Ovary (tissue), 7 donors: ENCODE measurements at regions not wholly inside any gene's neighbourhood (a gene's known extent, or its start where the extent isn't known, plus 50 kb on each side); places are given as distances from the start of the nearest gene placed in this dataset.
"Not testable (repeated sequence)": the region's sequence is repeated elsewhere in the genome, so short reads cannot be mapped to it uniquely, and the experiment has no call there.

Experiments
- DNase-seq, 5 donors: peaks; one replicate each; pipeline ENCODE4 v3.0.0-alpha.2; 2019 to 2020
- H3K27ac ChIP-seq, 2 donors: fragments of 200-600 bp; one replicate each; pipeline versions ENCODE4 v1.5.1 to v1.8.0; 2019 to 2022
- H3K27me3 ChIP-seq: fragments of 200-600 bp; one replicate; pipeline ENCODE4 v1.8.0; 2022
- H3K36me3 ChIP-seq: fragments of 200-600 bp; sonication (generic); one replicate; pipeline ENCODE4 v1.5.1; 2019
- H3K4me1 ChIP-seq: one replicate; pipeline ENCODE4 v1.8.1; 2013; ENCODE audit warnings: mild to moderate bottlenecking, moderate library complexity; ENCODE audit not compliant: insufficient read depth
- H3K4me3 ChIP-seq: fragments of 200-600 bp; sonication (generic); one replicate; pipeline ENCODE4 v1.5.1; 2017
- H3K9me3 ChIP-seq, 2 donors: fragments of 200-600 bp in 1 of 2; sonication (generic) in 1 of 2; one replicate each; pipeline versions ENCODE4 v1.5.1 to v1.8.1; 2013 to 2019; ENCODE audit warnings: mild to moderate bottlenecking in 1 of 2, moderate library complexity in 1 of 2
- EP300 ChIP-seq: sonication (generic); formaldehyde crosslinking; IDR thresholded peaks from one replicate; pipeline ENCODE4 v1.6.1; 2017; ENCODE audit warnings: antibody characterized with exemption
- POLR2A ChIP-seq: fragments of 450-650 bp; IDR thresholded peaks from one replicate; pipeline ENCODE4 v1.6.1; 2017; ENCODE audit warnings: antibody characterized with exemption, mild to moderate bottlenecking, moderate library complexity
- WGBS, 3 donors: extraction: QIAGEN DNeasy Blood & Tissue Kit in 1 of 3; methylation state at CpG; one replicate each; pipeline versions ENCODE4 v1.1.5 to v1.1.7; 2013 to 2017; 5-methylcytosine and 5-hydroxymethylcytosine counted together
- intact Hi-C, 4 donors: fragments of 100-400 bp; cut with DNase I; formaldehyde crosslinking; loops; one replicate each; pipeline versions ENCODE4 v1.11.0 to v1.15.1; 2022 to 2023
- TF ChIP-seq, protein P1 (sequence below), 3 donors: fragments of 450-650 bp in 2 of 3; fragments of 200-600 bp in 1 of 3; IDR thresholded peaks; one replicate each; pipeline versions ENCODE4 v1.5.1 to v1.8.0; 2016 to 2022; ENCODE audit warnings: antibody characterized with exemption in 3 of 3, mild to moderate bottlenecking in 1 of 3
- donor health status: DM: no; HTN: no; CAD: no; lungs with moderate emphysema.
- donor health status: DM: no; HTN: no; CAD: no.
- donor health status: Bipolar disorder and iron deficiency.
- donor health status: DM: no; HTN: no; CAD: no.
- donor health status: DM: yes; HTN: yes; CAD: no.

DNA sequence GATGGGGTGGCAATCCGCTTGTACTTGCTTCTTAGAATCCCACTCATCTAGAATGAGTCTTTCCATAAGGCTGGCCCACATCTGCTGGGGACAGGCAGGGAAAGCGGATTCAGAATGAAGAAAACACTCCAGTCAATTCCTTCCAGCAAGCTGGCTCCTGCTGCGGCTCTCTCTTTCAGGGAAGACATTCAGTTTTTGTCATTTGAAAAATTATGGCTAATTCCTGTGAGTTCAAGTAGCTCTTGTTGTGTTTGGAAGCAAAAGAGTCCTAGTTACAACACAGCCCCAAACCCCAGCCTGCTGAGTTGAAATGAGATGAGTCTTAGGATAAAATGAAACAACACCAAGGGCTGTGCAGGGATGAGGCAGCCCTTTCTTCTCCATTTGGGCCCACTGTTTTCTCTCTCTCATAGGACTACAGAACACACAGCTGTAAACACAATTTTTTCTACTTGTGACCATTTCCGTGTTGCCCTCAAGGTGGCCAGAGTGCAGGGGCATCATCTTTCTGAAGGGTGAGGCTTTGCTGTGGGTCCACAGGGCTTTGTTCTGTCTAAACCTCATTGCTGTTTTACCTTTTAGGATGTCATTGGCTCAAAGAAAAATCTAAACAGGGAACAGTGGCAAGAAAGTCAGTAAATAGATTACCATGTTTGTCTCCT lies 90.8 kb upstream of the EEPD1 start:
- Histone ChIP-seq H3K27me3 (no peaks in the 10 kb centered on the region), H3K4me3 (no peak overlapping the region), H3K36me3 (no peaks in the 10 kb centered on the region), H3K4me1 (no peaks in the 10 kb centered on the region), H3K9me3 (no peaks in the 10 kb centered on the region), H3K27ac (no peak overlapping the region)
- DNase-seq: no peak
- TF ChIP-seq EP300: no peak
- no peak for TF ChIP-seq POLR2A
- TF ChIP-seq, protein P1, sequence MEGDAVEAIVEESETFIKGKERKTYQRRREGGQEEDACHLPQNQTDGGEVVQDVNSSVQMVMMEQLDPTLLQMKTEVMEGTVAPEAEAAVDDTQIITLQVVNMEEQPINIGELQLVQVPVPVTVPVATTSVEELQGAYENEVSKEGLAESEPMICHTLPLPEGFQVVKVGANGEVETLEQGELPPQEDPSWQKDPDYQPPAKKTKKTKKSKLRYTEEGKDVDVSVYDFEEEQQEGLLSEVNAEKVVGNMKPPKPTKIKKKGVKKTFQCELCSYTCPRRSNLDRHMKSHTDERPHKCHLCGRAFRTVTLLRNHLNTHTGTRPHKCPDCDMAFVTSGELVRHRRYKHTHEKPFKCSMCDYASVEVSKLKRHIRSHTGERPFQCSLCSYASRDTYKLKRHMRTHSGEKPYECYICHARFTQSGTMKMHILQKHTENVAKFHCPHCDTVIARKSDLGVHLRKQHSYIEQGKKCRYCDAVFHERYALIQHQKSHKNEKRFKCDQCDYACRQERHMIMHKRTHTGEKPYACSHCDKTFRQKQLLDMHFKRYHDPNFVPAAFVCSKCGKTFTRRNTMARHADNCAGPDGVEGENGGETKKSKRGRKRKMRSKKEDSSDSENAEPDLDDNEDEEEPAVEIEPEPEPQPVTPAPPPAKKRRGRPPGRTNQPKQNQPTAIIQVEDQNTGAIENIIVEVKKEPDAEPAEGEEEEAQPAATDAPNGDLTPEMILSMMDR (IDR thresholded peaks at IDR 0.05): no peak
- 61 to 73% (median 70%) methylated on average over 4 of the region's 4 CpGs for WGBS, 3 donors
- intact Hi-C loops: no loop called here

DNA sequence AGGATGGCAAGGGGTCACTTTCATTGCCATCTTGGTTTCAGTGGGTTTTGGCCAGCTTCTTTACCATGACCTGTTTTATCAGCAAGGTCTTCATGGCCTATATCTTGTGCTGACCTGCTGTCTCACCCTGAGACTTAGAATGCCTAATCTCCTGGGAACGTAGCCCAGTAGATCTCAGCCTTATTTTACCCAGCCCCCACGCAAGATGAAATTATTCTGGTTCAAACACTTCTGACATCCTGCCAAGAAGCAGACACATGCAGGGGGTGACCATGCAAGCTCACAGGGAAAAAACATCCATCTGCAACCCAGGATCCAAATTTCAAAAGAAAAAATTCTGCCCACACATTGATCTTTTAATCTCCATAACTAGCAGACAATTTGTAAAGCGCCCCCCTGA lies 88.4 kb upstream of the EEPD1 start:
- Histone ChIP-seq H3K27ac (no peak overlapping the region), H3K9me3 (no peaks in the 10 kb centered on the region), H3K27me3 (no peaks in the 10 kb centered on the region), H3K36me3 (no peaks in the 10 kb centered on the region), H3K4me3 (no peak overlapping the region), H3K4me1 (no peaks in the 10 kb centered on the region)
- WGBS, 3 donors: 61 to 79% (median 79%) methylated on average over 3 of the region's 3 CpGs
- TF ChIP-seq, protein P1 (IDR thresholded peaks at IDR 0.05): no peak
- no peak for TF ChIP-seq EP300
- TF ChIP-seq POLR2A: no peak
- intact Hi-C loops: no loop called here
- DNase-seq: no peak

DNA sequence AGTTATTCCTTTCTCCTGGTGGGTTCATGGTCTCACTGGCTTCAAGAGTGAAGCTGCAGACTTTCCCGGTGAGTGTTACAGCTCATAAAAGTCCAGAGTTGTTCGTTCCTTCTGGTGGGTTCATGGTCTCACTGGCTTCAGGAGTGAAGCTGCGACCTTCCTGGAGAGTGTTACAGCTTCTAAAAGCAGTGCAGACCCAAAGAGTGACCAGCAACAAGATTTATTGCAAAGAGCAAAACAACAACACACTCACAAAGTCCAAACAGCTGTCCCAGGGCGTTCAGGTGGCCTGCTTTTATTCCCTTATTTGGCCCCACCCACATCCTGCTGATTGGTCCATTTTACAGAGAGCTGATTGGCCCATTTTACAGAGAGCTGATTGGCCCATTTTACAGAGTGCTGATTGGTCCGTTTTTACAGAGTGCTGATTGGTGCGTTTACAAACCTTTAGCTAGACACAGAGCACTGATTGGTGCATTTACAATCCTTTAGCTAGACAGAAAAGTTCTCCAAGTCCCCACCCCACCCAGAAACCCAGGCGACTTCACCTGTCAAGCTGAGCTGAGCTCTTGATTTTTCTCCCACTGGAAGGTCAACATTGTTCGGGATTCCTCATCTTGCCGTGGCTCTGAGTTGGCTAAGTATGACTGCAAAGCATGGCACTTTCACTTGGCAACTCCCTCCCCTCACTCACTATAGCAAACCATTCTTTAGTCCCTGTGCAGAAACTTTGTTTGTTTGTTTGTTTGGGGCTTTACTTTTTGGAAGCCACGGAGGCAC lies 87.3 kb upstream of the EEPD1 start:
- H3K27ac ChIP-seq, DNase-seq, intact Hi-C loops, H3K4me3 ChIP-seq, H3K9me3 ChIP-seq, H3K36me3 ChIP-seq, H3K4me1 ChIP-seq, H3K27me3 ChIP-seq: not testable (repeated sequence)
- 75 to 84% (median 82%) methylated on average over 10 of the region's 10 CpGs for WGBS, 3 donors

DNA sequence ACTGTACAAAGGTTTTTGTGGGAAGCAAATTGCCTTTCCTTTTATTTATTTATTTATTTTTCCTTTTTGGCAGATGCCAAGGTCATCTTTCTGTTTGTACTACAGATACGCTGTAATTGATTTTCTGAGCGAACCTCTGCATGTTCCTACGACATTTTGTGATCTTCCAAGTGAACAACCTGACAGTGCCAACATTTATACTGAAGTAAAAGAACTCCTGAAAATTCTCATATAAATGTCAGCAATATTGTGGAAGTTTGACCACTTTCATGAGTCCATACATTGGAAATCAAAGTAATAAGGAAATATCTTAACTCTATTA lies 86.8 kb upstream of the EEPD1 start:
- no peak overlapping the region for H3K4me3 ChIP-seq
- no peak overlapping the region for H3K27ac ChIP-seq

More for the DNA sequence above, 86.8 kb upstream of the EEPD1 start:
- no peak for DNase-seq
- H3K9me3 ChIP-seq: no peaks in the 10 kb centered on the region
- intact Hi-C loops: no loop called here
- TF ChIP-seq EP300 (no peak), POLR2A (no peak)
- TF ChIP-seq, protein P1 (IDR thresholded peaks at IDR 0.05): no peak
- no peaks in the 10 kb centered on the region for H3K36me3 ChIP-seq
- no peaks in the 10 kb centered on the region for H3K27me3 ChIP-seq
- H3K4me1 ChIP-seq: no peaks in the 10 kb centered on the region
- WGBS, 3 donors: 39 to 52% (median 40%) methylated on average over 3 of the region's 3 CpGs
